Endothelial cell of umbilical vein (primary cell): ENCODE measurements at regions not wholly inside any gene's neighbourhood (a gene's known extent, or its start where the extent isn't known, plus 50 kb on each side); places are given as distances from the start of the nearest gene placed in this dataset.

ENCODE experiments used
- BruUV-seq: library from RNA; stranded (reverse); fragments of 400-500 nt; replicated peaks from 2 replicates; lab custom pipeline; 2021; lab: Mats Ljungman, UMichigan
- CTCF ChIA-PET: fragments of 300-600, 350-600 bp; sonication (Branson Sonifier 250); formaldehyde crosslinking; loops from one replicate; lab custom pipeline; 2021; ENCODE audit warnings: antibody characterized with exemption, inconsistent platforms; lab: Charles Lee
- POLR2A ChIA-PET: fragments of 300-600, 350-600 bp; sonication (Branson Sonifier 250); formaldehyde crosslinking; loops from one replicate; lab custom pipeline; 2021; ENCODE audit warnings: antibody characterized with exemption, inconsistent platforms; lab: Charles Lee
- DNase-seq: peaks from one replicate; pipeline ENCODE4 v3.0.0-alpha.2; 2011; ENCODE audit warnings: low read depth, low spot score
- FAIRE-seq: peaks from 2 replicates; lab custom pipeline; 2011; peaks lifted over from hg19 to GRCh38; lab: Jason Lieb, UNC
- H2AFZ ChIP-seq: 2 replicates; pipeline ENCODE4 v1.6.0; 2012; ENCODE audit warnings: low read depth, low read length, control low read depth, inconsistent platforms
- H3K27ac ChIP-seq: 2 replicates; pipeline ENCODE4 v1.5.1; 2011; ENCODE audit warnings: low read depth, mild to moderate bottlenecking, control low read depth, low read length, moderate library complexity; ENCODE audit not compliant: insufficient read depth
- H3K27me3 ChIP-seq, 2 experiments: 2 replicates each; pipeline versions ENCODE4 v1.6.0 to v1.6.1; 2011; ENCODE audit warnings: low read length in 2 of 2, mixed read lengths in 1 of 2; ENCODE audit not compliant: control insufficient read depth in 2 of 2, insufficient read depth in 2 of 2
- H3K36me3 ChIP-seq, 2 experiments: 2 replicates in 1 of 2; 3 replicates in 1 of 2; pipeline ENCODE4 v1.5.1; 2011; ENCODE audit warnings: low read length in 2 of 2, mild to moderate bottlenecking in 1 of 2, moderate library complexity in 1 of 2; ENCODE audit not compliant: control insufficient read depth in 2 of 2, insufficient read depth in 2 of 2; ENCODE audit errors: extremely low read depth in 1 of 2
- H3K4me1 ChIP-seq: 3 replicates; pipeline ENCODE4 v1.5.1; 2011; ENCODE audit warnings: mild to moderate bottlenecking, low read length; ENCODE audit not compliant: control insufficient read depth, insufficient read depth; ENCODE audit errors: extremely low read depth
- H3K4me2 ChIP-seq: 2 replicates; pipeline ENCODE4 v1.6.1; 2011; ENCODE audit warnings: low read length, control low read depth, mixed read lengths; ENCODE audit not compliant: insufficient read depth
- H3K4me3 ChIP-seq, 3 experiments: fragments of 200-600 bp in 1 of 3; sonication (generic), shearing (Covaris generic) in 1 of 3; replicated peaks in 1 of 3; 2 replicates each; pipeline ENCODE4 v1.5.1; 2011 to 2016; ENCODE audit warnings: control low read depth in 3 of 3, low read length in 3 of 3, mild to moderate bottlenecking in 2 of 3, inconsistent platforms in 1 of 3, low read depth in 1 of 3, moderate library complexity in 1 of 3; ENCODE audit not compliant: insufficient read depth in 1 of 3
- H3K79me2 ChIP-seq: 2 replicates; pipeline ENCODE4 v1.6.0; 2012; ENCODE audit warnings: low read length, inconsistent platforms; ENCODE audit not compliant: control insufficient read depth, insufficient read depth
- H3K9ac ChIP-seq: replicated peaks from 2 replicates; pipeline ENCODE3; 2011; ENCODE audit warnings: low read length, control low read depth; ENCODE audit not compliant: insufficient read depth; ENCODE audit errors: extremely low read depth
- H3K9me1 ChIP-seq: replicated peaks from 3 replicates; pipeline ENCODE4 v1.6.0; 2011; ENCODE audit warnings: mild to moderate bottlenecking, low read length; ENCODE audit not compliant: control insufficient read depth, insufficient read depth; ENCODE audit errors: extremely low read depth
- H3K9me3 ChIP-seq: replicated peaks from 2 replicates; pipeline ENCODE4 v1.5.1; 2012; ENCODE audit warnings: low read length, inconsistent platforms; ENCODE audit not compliant: control insufficient read depth, insufficient read depth
- H4K20me1 ChIP-seq: replicated peaks from 2 replicates; pipeline ENCODE3; 2011; ENCODE audit warnings: mild to moderate bottlenecking, low read length; ENCODE audit not compliant: control insufficient read depth, insufficient read depth; ENCODE audit errors: extremely low read depth
- EZH2 ChIP-seq: IDR thresholded peaks from 2 replicates; pipeline ENCODE4 v1.6.1; 2012; ENCODE audit warnings: borderline replicate concordance, low read depth, mild to moderate bottlenecking, moderate library complexity, low read length, inconsistent platforms; ENCODE audit not compliant: severe bottlenecking
- FOS ChIP-seq: IDR thresholded peaks from 2 replicates; pipeline ENCODE4 v1.6.1; 2011; ENCODE audit warnings: mild to moderate bottlenecking, low read length, moderate library complexity, borderline replicate concordance; ENCODE audit not compliant: insufficient read depth
- GATA2 ChIP-seq: IDR thresholded peaks from 2 replicates; pipeline ENCODE4 v1.7.0; 2011; ENCODE audit warnings: low read depth, mild to moderate bottlenecking, moderate library complexity, mixed read lengths, low read length; ENCODE audit not compliant: insufficient read length, insufficient read depth
- JUN ChIP-seq: IDR thresholded peaks from 2 replicates; pipeline ENCODE4 v1.6.1; 2011; ENCODE audit warnings: borderline replicate concordance, low read depth; ENCODE audit not compliant: insufficient read length, insufficient read depth
- MYC ChIP-seq: IDR thresholded peaks from one replicate; pipeline ENCODE4 v1.6.1; 2011; ENCODE audit warnings: mild to moderate bottlenecking, low read depth, low read length
- POLR2A ChIP-seq: IDR thresholded peaks from 2 replicates; pipeline ENCODE4 v1.6.1; 2012; ENCODE audit warnings: low read depth, mild to moderate bottlenecking, control low read depth, low read length
- POLR2AphosphoS5 ChIP-seq: IDR thresholded peaks from 2 replicates; pipeline ENCODE4 v1.6.1; 2012; ENCODE audit warnings: low read depth, mild to moderate bottlenecking, control low read depth, low read length, moderate library complexity; ENCODE audit not compliant: insufficient read depth
- dilution Hi-C: fragments of 300-500 bp; cut with MboI; formaldehyde crosslinking; loops from one replicate; pipeline ENCODE4 v1.15.0; 2019; ENCODE audit warnings: low sequenced_read_pairs; ENCODE audit not compliant: extremely low pct_ligation_motif_present
- intact Hi-C: fragments of 100-400 bp; cut with micrococcal nuclease; formaldehyde crosslinking; loops from one replicate; pipeline ENCODE4 v1.10.0; 2022
- TF ChIP-seq, protein P1 (sequence below): IDR thresholded peaks from 2 replicates; pipeline ENCODE4 v1.6.1; 2011; ENCODE audit not compliant: insufficient read depth, insufficient read length
- TF ChIP-seq, protein P2 (sequence below), 2 donors: IDR thresholded peaks; 1 replicate in 1 of 2; 2 replicates in 1 of 2; pipeline ENCODE4 v1.5.1; 2011; ENCODE audit warnings: low read length in 2 of 2, mild to moderate bottlenecking in 2 of 2, moderate library complexity in 2 of 2, control low read depth in 1 of 2, inconsistent platforms in 1 of 2, low read depth in 1 of 2; ENCODE audit not compliant: insufficient read depth in 1 of 2; ENCODE audit errors: extremely low read depth in 1 of 2

DNA sequence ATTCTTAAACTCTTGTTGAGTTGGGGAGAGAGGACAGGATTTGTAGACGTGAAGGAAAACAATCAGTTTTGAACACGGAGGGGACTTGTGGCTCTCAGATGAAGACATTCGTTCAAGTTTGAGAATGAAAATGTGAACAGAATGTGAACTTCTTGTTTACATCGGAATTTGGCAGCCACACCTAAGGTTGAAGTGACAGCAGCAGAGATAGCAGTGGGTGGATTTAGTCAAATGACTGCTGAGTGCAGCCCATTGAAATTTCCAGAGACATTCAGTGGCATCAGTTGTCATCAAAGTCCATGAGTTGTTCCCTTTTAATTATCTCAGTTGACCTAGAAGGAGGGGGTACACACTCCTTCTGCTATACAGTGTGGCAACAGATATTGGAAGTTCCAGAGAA lies 280.0 kb downstream of the SEMA3D start:
- Histone ChIP-seq H3K27ac (no peak overlapping the region), H3K9ac (no peak overlapping the region), H3K9me3 (no peaks in the 10 kb centered on the region), H3K9me1 (no peaks in the 10 kb centered on the region), H3K4me3 (no peak overlapping the region), H2AFZ (no peak overlapping the region), H3K79me2 (no peaks in the 10 kb centered on the region), H3K27me3 (no peaks in the 10 kb centered on the region), H3K4me2 (no peak overlapping the region), H3K36me3 (no peaks in the 10 kb centered on the region), H4K20me1 (no peaks in the 10 kb centered on the region), H3K4me1 (peaks cover 10% of the 10 kb centered on the region)
- FAIRE-seq (no peak), DNase-seq (no peak)
- intact Hi-C loops: no loop called here
- CTCF ChIA-PET: interaction anchor here (1.7 kb wide), 1 partner anchor 972 kb away, joined by 3 read pairs; no protein-coding TSS in a partner anchor
- POLR2A ChIA-PET: no interaction called here
- TF ChIP-seq MYC (no peak), GATA2 (no peak), POLR2AphosphoS5 (no peak), JUN (no peak), FOS (no peak), EZH2 (no peak), POLR2A (no peak)
- TF ChIP-seq, protein P1, sequence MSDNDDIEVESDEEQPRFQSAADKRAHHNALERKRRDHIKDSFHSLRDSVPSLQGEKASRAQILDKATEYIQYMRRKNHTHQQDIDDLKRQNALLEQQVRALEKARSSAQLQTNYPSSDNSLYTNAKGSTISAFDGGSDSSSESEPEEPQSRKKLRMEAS: no peak
- TF ChIP-seq, protein P2, sequence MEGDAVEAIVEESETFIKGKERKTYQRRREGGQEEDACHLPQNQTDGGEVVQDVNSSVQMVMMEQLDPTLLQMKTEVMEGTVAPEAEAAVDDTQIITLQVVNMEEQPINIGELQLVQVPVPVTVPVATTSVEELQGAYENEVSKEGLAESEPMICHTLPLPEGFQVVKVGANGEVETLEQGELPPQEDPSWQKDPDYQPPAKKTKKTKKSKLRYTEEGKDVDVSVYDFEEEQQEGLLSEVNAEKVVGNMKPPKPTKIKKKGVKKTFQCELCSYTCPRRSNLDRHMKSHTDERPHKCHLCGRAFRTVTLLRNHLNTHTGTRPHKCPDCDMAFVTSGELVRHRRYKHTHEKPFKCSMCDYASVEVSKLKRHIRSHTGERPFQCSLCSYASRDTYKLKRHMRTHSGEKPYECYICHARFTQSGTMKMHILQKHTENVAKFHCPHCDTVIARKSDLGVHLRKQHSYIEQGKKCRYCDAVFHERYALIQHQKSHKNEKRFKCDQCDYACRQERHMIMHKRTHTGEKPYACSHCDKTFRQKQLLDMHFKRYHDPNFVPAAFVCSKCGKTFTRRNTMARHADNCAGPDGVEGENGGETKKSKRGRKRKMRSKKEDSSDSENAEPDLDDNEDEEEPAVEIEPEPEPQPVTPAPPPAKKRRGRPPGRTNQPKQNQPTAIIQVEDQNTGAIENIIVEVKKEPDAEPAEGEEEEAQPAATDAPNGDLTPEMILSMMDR (IDR thresholded peaks at IDR 0.05; ENCODE audit: extremely low read depth in 1 of 2, insufficient read depth in 1 of 2, low read depth in 1 of 2, low read length in 2 of 2): no peak
- no TSS peak for BruUV-seq
- dilution Hi-C loops: no loop called here
